HepG2 (cell line): ENCODE measurements at regions not wholly inside any gene's neighbourhood (a gene's known extent, or its start where the extent isn't known, plus 50 kb on each side); places are given as distances from the start of the nearest gene placed in this dataset.

Source experiments
- ATAC-seq: fragments of 200-7000 bp; cut with Tn5 transposase; 3 replicates; pipeline ENCODE4 v1.9.1; 2020; ENCODE audit warnings: mild to moderate bottlenecking, moderate library complexity
- BruUV-seq: library from RNA; stranded (reverse); fragments of 400-500 nt; replicated peaks from 2 replicates; lab custom pipeline; 2021; lab: Mats Ljungman, UMichigan
- CTCF ChIA-PET: fragments of 300-600 bp; formaldehyde crosslinking; extraction: SDS; loops from one replicate; lab custom pipeline; 2021; ENCODE audit warnings: low total read pairs, inconsistent platforms, low intra/inter-chr PET ratio; lab: Yijun Ruan, JAX
- POLR2A ChIA-PET: fragments of 350-600 bp; sonication (Branson Sonifier 250); formaldehyde crosslinking; loops from one replicate; lab custom pipeline; 2020; ENCODE audit warnings: antibody characterized with exemption, inconsistent platforms; lab: Yijun Ruan, JAX
- DNase-seq: peaks from one replicate; pipeline ENCODE4 v3.0.0-alpha.2; 2015; ENCODE audit warnings: low spot score
- FAIRE-seq: peaks from 3 replicates; lab custom pipeline; 2011; peaks lifted over from hg19 to GRCh38; lab: Jason Lieb, UNC
- H2AFZ ChIP-seq: one replicate; pipeline ENCODE4 v1.6.1; 2011; ENCODE audit warnings: low read length, inconsistent platforms
- H3K27ac ChIP-seq: fragments of 300-600 bp; 3 replicates; pipeline ENCODE4 v1.8.0; 2011; ENCODE audit warnings: mixed run types, mild to moderate bottlenecking, mixed read lengths, low read length, inconsistent platforms; ENCODE audit not compliant: insufficient read depth; ENCODE audit errors: extremely low read length
- H3K27me3 ChIP-seq, 2 experiments: fragments of 200-600 bp in 1 of 2; 2 replicates in 1 of 2; 3 replicates in 1 of 2; pipeline versions ENCODE4 v1.6.0 to v1.8.0; 2011; ENCODE audit warnings: low read length in 2 of 2, mild to moderate bottlenecking in 2 of 2, moderate library complexity in 2 of 2, inconsistent platforms in 1 of 2; ENCODE audit not compliant: insufficient read depth in 2 of 2, control insufficient read depth in 1 of 2
- H3K36me3 ChIP-seq, 2 experiments: fragments of 200-600 bp in 1 of 2; replicated peaks in 1 of 2; 2 replicates in 1 of 2; 3 replicates in 1 of 2; pipeline versions ENCODE4 v1.5.1 to v1.8.0; 2011; ENCODE audit warnings: low read length in 2 of 2, inconsistent platforms in 1 of 2; ENCODE audit not compliant: insufficient read depth in 2 of 2, control insufficient read depth in 1 of 2
- H3K4me1 ChIP-seq: 2 replicates; pipeline ENCODE4 v1.5.1; 2012; ENCODE audit warnings: low read length, inconsistent platforms; ENCODE audit not compliant: insufficient read depth
- H3K4me2 ChIP-seq: 2 replicates; pipeline ENCODE4 v1.6.0; 2011; ENCODE audit warnings: low read depth, low read length, inconsistent platforms
- H3K4me3 ChIP-seq, 3 experiments: fragments of 200-600 bp in 1 of 3; sonication (generic), shearing (Covaris generic) in 1 of 3; replicated peaks in 1 of 3; 2 replicates each; pipeline ENCODE4 v1.5.1; 2011 to 2016; ENCODE audit warnings: low read length in 3 of 3, inconsistent platforms in 2 of 3, low read depth in 2 of 3, mild to moderate bottlenecking in 2 of 3, control low read depth in 1 of 3, mixed read lengths in 1 of 3; ENCODE audit not compliant: insufficient read depth in 1 of 3
- H3K79me2 ChIP-seq: one replicate; pipeline ENCODE4 v1.6.1; 2011; ENCODE audit warnings: low read length, inconsistent platforms; ENCODE audit not compliant: insufficient read depth
- H3K9ac ChIP-seq: 2 replicates; pipeline ENCODE4 v1.6.0; 2011; ENCODE audit warnings: mild to moderate bottlenecking, low read depth, low read length, inconsistent platforms; ENCODE audit not compliant: insufficient read depth
- H3K9me3 ChIP-seq: 2 replicates; pipeline ENCODE4 v1.5.1; 2012; ENCODE audit warnings: mild to moderate bottlenecking, low read length
- H4K20me1 ChIP-seq: 2 replicates; pipeline ENCODE4 v1.6.0; 2011; ENCODE audit warnings: inconsistent platforms, mild to moderate bottlenecking, low read length, moderate library complexity; ENCODE audit not compliant: insufficient read depth
- CREB1 ChIP-seq, 2 experiments: fragments of 450-650 bp in 1 of 2; IDR thresholded peaks; 2 replicates each; pipeline ENCODE4 v1.6.1; 2016 to 2017; ENCODE audit warnings: control low read depth in 1 of 2, mild to moderate bottlenecking in 1 of 2, missing compliant biosample characterization in 1 of 2, missing genetic modification characterization in 1 of 2
- DR1 ChIP-seq: sonication (generic); formaldehyde crosslinking; IDR thresholded peaks from 2 replicates; pipeline ENCODE4 v1.8.0; 2021; ENCODE audit warnings: mild to moderate bottlenecking, missing genetic modification reagents, inconsistent platforms
- GLI4 ChIP-seq: sonication (generic); formaldehyde crosslinking; IDR thresholded peaks from 2 replicates; pipeline ENCODE4 v1.5.1; 2020; ENCODE audit warnings: missing genetic modification reagents, mild to moderate bottlenecking, moderate library complexity, borderline replicate concordance
- HDAC6 ChIP-seq: fragments of 200-600 bp; sonication (generic); IDR thresholded peaks from 2 replicates; pipeline ENCODE4 v1.7.0; 2017; ENCODE audit warnings: mild to moderate bottlenecking, antibody characterized with exemption, low read length, low read depth
- KAT8 ChIP-seq: IDR thresholded peaks from 2 replicates; pipeline ENCODE4 v1.6.1; 2016; ENCODE audit warnings: missing genetic modification reagents, missing compliant biosample characterization
- KDM2A ChIP-seq: sonication (generic); formaldehyde crosslinking; IDR thresholded peaks from 2 replicates; pipeline ENCODE4 v1.4.0; 2020; ENCODE audit warnings: low read depth, missing genetic modification reagents, borderline replicate concordance
- MTF2 ChIP-seq: sonication (generic); formaldehyde crosslinking; IDR thresholded peaks from 2 replicates; pipeline ENCODE4 v1.5.0; 2020; ENCODE audit warnings: missing genetic modification reagents, borderline replicate concordance
- ZNF234 ChIP-seq: sonication (generic); formaldehyde crosslinking; conservative IDR thresholded peaks from 2 replicates; pipeline ENCODE4 v1.5.1; 2020; ENCODE audit warnings: mild to moderate bottlenecking, missing genetic modification reagents
- ZNF292 ChIP-seq: sonication (generic); formaldehyde crosslinking; IDR thresholded peaks from 2 replicates; pipeline ENCODE4 v1.8.1; 2022; ENCODE audit warnings: mild to moderate bottlenecking, low read depth, missing genetic modification reagents, borderline replicate concordance
- ZNF329 ChIP-seq: sonication (generic); formaldehyde crosslinking; IDR thresholded peaks from 2 replicates; pipeline ENCODE4 v1.9.0; 2021; ENCODE audit warnings: low read depth, mild to moderate bottlenecking, missing genetic modification reagents
- ZNF550 ChIP-seq: sonication (generic); formaldehyde crosslinking; IDR thresholded peaks from 2 replicates; pipeline ENCODE4 v1.4.0; 2020; ENCODE audit warnings: mild to moderate bottlenecking, missing genetic modification reagents, borderline replicate concordance
- ZNF605 ChIP-seq: sonication (generic); formaldehyde crosslinking; IDR thresholded peaks from 2 replicates; pipeline ENCODE4 v1.8.0; 2022; ENCODE audit warnings: mild to moderate bottlenecking, missing genetic modification reagents
- ZNF709 ChIP-seq: sonication (generic); formaldehyde crosslinking; IDR thresholded peaks from 2 replicates; pipeline ENCODE4 v1.5.0; 2020; ENCODE audit warnings: mild to moderate bottlenecking, missing genetic modification reagents
- WGBS: methylation state at CpG from one replicate; pipeline ENCODE4 v1.1.6; 2017; ENCODE audit warnings: low lambda C conversion rate; 5-methylcytosine and 5-hydroxymethylcytosine counted together
- in situ Hi-C: cut with HindIII; loops from 2 replicates; pipeline ENCODE4 v1.10.0; 2017; ENCODE audit warnings: low pct_unique_long_range_greater_than_20kb; ENCODE audit not compliant: extremely low pct_ligation_motif_present
- intact Hi-C: fragments of 100-400 bp; cut with micrococcal nuclease; formaldehyde crosslinking; loops from one replicate; pipeline ENCODE4 v1.10.0; 2022; ENCODE audit not compliant: unreplicated experiment
- TF ChIP-seq, protein P1 (sequence below): sonication (generic); formaldehyde crosslinking; IDR thresholded peaks from 2 replicates; pipeline ENCODE4 v1.5.1; 2020; ENCODE audit warnings: mild to moderate bottlenecking, missing genetic modification reagents, moderate library complexity
- TF ChIP-seq, protein P2 (sequence below): sonication (generic); formaldehyde crosslinking; IDR thresholded peaks from 2 replicates; pipeline ENCODE4 v1.4.0; 2020; ENCODE audit warnings: missing genetic modification reagents
- TF ChIP-seq, protein P3 (sequence below): sonication (generic); formaldehyde crosslinking; IDR thresholded peaks from 2 replicates; pipeline ENCODE4 v1.8.0; 2022; ENCODE audit warnings: mild to moderate bottlenecking, missing genetic modification reagents

DNA sequence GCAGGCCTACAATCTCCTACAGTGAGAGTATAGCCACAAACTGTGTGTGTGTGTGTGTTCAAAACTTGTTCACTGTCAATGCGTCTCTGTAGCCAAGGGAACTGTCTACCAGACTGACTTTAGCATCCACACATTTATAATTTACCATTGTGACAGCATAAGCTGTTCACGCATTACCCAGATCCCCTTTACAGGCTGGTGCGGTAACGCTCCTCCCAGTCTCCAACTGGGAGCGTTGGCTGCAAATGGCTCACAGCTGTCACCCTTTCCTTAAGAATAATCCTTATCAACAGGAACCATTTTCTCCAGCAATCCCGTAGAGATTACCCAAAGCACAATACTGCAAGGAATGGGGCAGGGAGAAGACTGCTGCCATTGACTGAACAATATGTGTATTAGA is 199.5 kb downstream of the GPAM start:
- Histone ChIP-seq H3K27ac (no peak overlapping the region), H3K27me3 (0 out of 5 replicates have a peak, but pooled peaks cover 0 to 1% of the 10 kb centered on the region in 2 experiments), H2AFZ (no peak overlapping the region), H4K20me1 (no peaks in the 10 kb centered on the region), H3K79me2 (no peaks in the 10 kb centered on the region), H3K9me3 (no peaks in the 10 kb centered on the region), H3K4me2 (no peak overlapping the region), H3K4me1 (no peaks in the 10 kb centered on the region), H3K36me3 (no peaks in the 10 kb centered on the region), H3K4me3 (no peak overlapping the region), H3K9ac (no peak overlapping the region)
- ChIA-PET CTCF (no interaction called here), POLR2A (no interaction called here)
- FAIRE-seq (no peak), DNase-seq (no peak), ATAC-seq (no peak)
- in situ Hi-C loops = no loop called here
- TF ChIP-seq GLI4 (no peak), KDM2A (no peak), ZNF550 (CRISPR knock-in tag) (no peak), ZNF292 (CRISPR knock-in tag) (no peak), DR1 (CRISPR knock-in tag) (no peak), HDAC6 (no peak), ZNF234 (no peak), CREB1 (IDR thresholded peaks at IDR 0.05) (no peak), CREB1 (CRISPR knock-in tag; IDR thresholded peaks at IDR 0.05) (no peak), ZNF329 (CRISPR knock-in tag) (no peak), ZNF709 (CRISPR knock-in tag) (no peak), MTF2 (CRISPR knock-in tag) (no peak), ZNF605 (CRISPR knock-in tag) (no peak), KAT8 (CRISPR knock-in tag) (no peak)
- TF ChIP-seq, protein P1, sequence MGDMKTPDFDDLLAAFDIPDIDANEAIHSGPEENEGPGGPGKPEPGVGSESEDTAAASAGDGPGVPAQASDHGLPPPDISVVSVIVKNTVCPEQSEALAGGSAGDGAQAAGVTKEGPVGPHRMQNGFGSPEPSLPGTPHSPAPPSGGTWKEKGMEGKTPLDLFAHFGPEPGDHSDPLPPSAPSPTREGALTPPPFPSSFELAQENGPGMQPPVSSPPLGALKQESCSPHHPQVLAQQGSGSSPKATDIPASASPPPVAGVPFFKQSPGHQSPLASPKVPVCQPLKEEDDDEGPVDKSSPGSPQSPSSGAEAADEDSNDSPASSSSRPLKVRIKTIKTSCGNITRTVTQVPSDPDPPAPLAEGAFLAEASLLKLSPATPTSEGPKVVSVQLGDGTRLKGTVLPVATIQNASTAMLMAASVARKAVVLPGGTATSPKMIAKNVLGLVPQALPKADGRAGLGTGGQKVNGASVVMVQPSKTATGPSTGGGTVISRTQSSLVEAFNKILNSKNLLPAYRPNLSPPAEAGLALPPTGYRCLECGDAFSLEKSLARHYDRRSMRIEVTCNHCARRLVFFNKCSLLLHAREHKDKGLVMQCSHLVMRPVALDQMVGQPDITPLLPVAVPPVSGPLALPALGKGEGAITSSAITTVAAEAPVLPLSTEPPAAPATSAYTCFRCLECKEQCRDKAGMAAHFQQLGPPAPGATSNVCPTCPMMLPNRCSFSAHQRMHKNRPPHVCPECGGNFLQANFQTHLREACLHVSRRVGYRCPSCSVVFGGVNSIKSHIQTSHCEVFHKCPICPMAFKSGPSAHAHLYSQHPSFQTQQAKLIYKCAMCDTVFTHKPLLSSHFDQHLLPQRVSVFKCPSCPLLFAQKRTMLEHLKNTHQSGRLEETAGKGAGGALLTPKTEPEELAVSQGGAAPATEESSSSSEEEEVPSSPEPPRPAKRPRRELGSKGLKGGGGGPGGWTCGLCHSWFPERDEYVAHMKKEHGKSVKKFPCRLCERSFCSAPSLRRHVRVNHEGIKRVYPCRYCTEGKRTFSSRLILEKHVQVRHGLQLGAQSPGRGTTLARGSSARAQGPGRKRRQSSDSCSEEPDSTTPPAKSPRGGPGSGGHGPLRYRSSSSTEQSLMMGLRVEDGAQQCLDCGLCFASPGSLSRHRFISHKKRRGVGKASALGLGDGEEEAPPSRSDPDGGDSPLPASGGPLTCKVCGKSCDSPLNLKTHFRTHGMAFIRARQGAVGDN (CRISPR knock-in tag) = no peak
- TF ChIP-seq, protein P2, sequence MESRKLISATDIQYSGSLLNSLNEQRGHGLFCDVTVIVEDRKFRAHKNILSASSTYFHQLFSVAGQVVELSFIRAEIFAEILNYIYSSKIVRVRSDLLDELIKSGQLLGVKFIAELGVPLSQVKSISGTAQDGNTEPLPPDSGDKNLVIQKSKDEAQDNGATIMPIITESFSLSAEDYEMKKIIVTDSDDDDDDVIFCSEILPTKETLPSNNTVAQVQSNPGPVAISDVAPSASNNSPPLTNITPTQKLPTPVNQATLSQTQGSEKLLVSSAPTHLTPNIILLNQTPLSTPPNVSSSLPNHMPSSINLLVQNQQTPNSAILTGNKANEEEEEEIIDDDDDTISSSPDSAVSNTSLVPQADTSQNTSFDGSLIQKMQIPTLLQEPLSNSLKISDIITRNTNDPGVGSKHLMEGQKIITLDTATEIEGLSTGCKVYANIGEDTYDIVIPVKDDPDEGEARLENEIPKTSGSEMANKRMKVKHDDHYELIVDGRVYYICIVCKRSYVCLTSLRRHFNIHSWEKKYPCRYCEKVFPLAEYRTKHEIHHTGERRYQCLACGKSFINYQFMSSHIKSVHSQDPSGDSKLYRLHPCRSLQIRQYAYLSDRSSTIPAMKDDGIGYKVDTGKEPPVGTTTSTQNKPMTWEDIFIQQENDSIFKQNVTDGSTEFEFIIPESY = no peak
- TF ChIP-seq, protein P3, sequence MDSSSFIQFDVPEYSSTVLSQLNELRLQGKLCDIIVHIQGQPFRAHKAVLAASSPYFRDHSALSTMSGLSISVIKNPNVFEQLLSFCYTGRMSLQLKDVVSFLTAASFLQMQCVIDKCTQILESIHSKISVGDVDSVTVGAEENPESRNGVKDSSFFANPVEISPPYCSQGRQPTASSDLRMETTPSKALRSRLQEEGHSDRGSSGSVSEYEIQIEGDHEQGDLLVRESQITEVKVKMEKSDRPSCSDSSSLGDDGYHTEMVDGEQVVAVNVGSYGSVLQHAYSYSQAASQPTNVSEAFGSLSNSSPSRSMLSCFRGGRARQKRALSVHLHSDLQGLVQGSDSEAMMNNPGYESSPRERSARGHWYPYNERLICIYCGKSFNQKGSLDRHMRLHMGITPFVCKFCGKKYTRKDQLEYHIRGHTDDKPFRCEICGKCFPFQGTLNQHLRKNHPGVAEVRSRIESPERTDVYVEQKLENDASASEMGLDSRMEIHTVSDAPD (CRISPR knock-in tag) = no peak
- intact Hi-C loops = no loop called here
- no TSS peak for BruUV-seq
- 64% methylated on average over 6 of the region's 6 CpGs for WGBS
